ENCODE measurements at regions not wholly inside any gene's neighbourhood (a gene's known extent, or its start where the extent isn't known, plus 50 kb on each side); places are given as distances from the start of the nearest gene placed in this dataset.
"Not testable (repeated sequence)": the region's sequence is repeated elsewhere in the genome, so short reads cannot be mapped to it uniquely, and the experiment has no call there.

DNA sequence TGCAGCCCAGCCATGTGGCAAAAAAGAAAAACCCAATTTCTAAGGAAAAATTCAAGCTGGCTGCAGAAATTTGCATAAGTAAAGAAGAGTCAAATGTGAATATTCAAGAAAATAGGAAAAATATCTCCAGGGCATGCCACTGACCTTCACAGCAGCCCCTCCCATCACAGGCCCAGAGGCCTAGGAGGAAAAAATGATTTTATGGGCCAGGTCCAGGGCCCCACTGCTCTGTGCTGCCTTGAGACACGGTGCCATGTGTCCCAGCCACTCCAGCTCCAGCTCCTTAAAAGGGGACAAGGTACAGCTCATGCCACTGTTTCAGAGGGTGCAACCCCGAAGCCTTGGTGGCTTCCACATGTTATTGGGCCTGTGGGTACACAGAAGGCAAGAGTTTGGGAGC, 182.7 kb upstream of the FGF16 start:
- TF ChIP-seq, protein P1, sequence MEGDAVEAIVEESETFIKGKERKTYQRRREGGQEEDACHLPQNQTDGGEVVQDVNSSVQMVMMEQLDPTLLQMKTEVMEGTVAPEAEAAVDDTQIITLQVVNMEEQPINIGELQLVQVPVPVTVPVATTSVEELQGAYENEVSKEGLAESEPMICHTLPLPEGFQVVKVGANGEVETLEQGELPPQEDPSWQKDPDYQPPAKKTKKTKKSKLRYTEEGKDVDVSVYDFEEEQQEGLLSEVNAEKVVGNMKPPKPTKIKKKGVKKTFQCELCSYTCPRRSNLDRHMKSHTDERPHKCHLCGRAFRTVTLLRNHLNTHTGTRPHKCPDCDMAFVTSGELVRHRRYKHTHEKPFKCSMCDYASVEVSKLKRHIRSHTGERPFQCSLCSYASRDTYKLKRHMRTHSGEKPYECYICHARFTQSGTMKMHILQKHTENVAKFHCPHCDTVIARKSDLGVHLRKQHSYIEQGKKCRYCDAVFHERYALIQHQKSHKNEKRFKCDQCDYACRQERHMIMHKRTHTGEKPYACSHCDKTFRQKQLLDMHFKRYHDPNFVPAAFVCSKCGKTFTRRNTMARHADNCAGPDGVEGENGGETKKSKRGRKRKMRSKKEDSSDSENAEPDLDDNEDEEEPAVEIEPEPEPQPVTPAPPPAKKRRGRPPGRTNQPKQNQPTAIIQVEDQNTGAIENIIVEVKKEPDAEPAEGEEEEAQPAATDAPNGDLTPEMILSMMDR (IDR thresholded peaks at IDR 0.05; ENCODE audit: low read depth, low read length), result no peak
- no peak for DNase-seq (ENCODE audit: low read depth in 2 of 2)
- H3K4me3 ChIP-seq (replicated peaks in 1 of 2; ENCODE audit: low read depth in 2 of 2, low read length in 2 of 2), result no peak overlapping the region

DNA sequence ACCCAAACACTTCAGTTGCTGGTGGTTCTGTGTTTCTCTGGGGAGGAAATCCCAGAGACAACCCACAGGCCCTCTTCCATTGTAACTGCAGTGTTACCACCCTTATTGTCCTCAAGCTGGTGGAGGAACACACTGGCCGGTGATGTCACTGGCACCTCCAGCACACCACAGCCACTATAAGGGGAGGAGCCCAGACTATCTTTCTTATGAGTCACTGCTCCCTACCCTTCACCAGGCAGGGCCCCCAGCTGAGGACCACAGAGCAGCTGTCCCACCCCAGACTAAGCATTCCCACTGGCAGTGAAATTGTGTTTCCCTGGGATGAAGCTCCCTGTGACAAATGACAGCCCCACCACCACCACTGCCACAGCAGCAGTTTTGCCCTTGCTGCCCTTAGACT, 171.8 kb upstream of the FGF16 start:
- TF ChIP-seq, protein P1 (IDR thresholded peaks at IDR 0.05; ENCODE audit: low read depth, low read length), result no peak
- DNase-seq (ENCODE audit: low read depth in 2 of 2), result peak in 1 of 2 donors; percentile 1
- no peak overlapping the region for H3K4me3 ChIP-seq (replicated peaks in 1 of 2; ENCODE audit: low read depth in 2 of 2, low read length in 2 of 2)

DNA sequence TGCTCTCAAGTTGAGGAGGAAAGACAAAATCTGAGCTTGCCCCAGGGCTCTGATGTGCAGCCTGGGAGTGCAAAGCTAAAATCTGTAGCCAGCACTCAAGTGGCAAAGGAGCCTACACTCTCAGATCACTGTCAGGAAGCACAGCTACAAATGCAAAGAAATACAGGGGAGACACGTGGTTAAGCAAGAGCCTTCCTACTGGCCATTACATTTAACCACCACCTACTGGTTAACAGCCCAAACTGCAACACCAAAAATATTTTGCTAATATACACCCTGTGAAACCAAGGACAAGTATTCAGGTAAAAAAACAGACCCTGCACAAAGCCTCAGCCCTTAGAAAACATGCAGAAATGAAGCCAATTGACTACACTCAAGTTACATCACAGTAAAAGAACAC, 170.4 kb upstream of the FGF16 start:
- no peak for DNase-seq (ENCODE audit: low read depth in 2 of 2)
- TF ChIP-seq, protein P1 (IDR thresholded peaks at IDR 0.05; ENCODE audit: low read depth, low read length), result no peak

DNA sequence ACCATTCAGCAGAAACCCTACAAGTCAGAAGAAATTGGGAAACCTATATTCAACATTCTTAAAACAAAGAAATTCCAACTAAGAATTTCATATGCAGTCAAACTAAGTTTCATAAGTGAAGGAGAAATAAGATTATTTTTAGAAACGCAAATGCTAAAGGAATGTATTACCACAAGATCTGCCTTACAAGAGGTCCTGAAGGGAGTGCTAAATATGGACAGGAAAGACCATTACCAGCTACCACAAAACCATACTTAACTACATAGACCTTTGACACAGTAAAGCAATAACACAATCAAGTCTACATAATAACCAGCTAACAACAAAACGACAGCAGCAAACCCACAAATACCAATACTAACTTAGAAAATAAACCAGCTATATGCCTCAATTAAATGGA, 169.3 kb upstream of the FGF16 start:
- no peak overlapping the region for H3K4me3 ChIP-seq (replicated peaks in 1 of 2; ENCODE audit: low read depth in 2 of 2, low read length in 2 of 2)
- DNase-seq (ENCODE audit: low read depth in 2 of 2), result no peak
- TF ChIP-seq, protein P1 (IDR thresholded peaks at IDR 0.05; ENCODE audit: low read depth, low read length), result no peak

More for the DNA sequence above, 170.4 kb upstream of the FGF16 start:
- no peak overlapping the region for H3K4me3 ChIP-seq (replicated peaks in 1 of 2; ENCODE audit: low read depth in 2 of 2, low read length in 2 of 2)

DNA sequence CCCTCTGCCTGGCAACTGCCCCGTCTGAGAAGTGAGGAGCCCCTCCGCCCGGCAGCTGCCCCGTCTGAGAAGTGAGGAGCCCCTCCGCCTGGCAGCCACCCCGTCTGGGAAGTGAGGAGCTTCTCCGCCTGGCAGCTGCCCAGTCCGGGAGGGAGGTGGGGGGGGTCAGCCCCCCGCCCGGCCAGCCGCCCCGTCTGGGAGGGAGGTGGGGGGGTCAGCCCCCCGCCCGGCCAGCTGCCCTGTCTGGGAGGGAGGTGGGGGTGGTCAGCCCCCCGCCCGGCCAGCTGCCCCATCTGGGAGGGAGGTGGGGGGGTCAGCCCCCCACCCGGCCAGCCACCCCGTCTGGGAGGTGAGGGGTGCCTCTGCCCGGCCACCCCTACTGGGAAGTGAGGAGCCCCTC, 167.8 kb upstream of the FGF16 start:
- DNase-seq (ENCODE audit: low read depth in 2 of 2), result not testable (repeated sequence)

DNA sequence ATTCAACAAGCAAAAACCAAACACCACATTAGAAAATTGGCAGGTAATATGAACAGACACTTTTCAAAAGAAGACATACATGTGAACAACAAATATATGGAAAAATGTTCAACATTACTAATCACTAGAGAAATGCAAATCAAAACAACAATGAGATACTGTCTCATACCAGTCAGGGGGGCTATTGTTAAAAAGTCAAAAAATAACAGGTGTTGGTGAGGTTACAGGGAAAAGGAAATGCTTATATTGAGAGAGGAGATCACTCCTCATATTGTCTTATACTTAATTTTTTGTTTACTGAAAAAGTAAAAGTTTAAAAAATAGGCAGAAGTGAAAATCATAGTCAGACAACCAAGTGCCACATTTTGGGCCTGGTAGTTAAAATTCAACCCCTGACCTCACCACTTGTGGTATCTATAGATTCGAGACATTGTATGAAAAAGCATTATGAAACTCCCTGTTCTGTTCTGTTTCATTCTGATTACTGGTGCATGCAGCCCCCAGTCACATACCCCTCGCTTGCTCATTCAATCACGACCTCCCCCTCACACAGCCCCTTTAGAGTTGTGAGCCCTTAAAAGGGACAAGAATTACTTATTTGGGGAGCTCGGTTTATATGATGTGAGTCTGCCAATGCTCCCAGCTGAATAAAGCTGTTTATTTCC, 153.7 kb upstream of the FGF16 start:
- no peak for DNase-seq (ENCODE audit: low read depth in 2 of 2)
- TF ChIP-seq, protein P1 (IDR thresholded peaks at IDR 0.05; ENCODE audit: low read depth, low read length), result no peak
- H3K4me3 ChIP-seq (replicated peaks in 1 of 2; ENCODE audit: low read depth in 2 of 2, low read length in 2 of 2), result no peak overlapping the region

More for the DNA sequence above, 167.8 kb upstream of the FGF16 start:
- not testable (repeated sequence) for H3K4me3 ChIP-seq (replicated peaks in 1 of 2; ENCODE audit: low read depth in 2 of 2, low read length in 2 of 2)

DNA sequence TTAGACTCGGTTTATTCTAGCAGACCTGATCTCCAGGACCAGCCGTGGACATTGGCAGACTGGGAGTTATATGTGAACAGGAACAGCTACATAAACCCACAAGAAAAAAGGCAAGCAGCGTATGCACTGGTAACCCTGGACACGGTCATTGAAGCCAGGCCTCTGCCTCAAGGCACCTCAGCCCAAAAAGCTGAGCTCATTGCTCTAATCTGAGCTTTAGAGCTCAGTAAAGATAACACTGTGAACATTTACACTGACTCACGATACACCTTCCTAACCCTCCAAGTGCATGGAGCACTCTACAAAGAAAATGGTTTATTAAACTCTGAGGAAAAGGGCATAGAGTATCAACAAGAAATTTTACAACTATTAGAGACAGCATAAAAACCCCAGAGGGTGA, 148.9 kb upstream of the FGF16 start:
- DNase-seq (ENCODE audit: low read depth in 2 of 2), result no peak
- TF ChIP-seq, protein P1 (IDR thresholded peaks at IDR 0.05; ENCODE audit: low read depth, low read length), result no peak
- H3K4me3 ChIP-seq (replicated peaks in 1 of 2; ENCODE audit: low read depth in 2 of 2, low read length in 2 of 2), result no peak overlapping the region

Measured in cardiac fibroblast (primary cell).